ENCODE measurements at regions not wholly inside any gene's neighbourhood (a gene's known extent, or its start where the extent isn't known, plus 50 kb on each side); places are given as distances from the start of the nearest gene placed in this dataset.

DNA sequence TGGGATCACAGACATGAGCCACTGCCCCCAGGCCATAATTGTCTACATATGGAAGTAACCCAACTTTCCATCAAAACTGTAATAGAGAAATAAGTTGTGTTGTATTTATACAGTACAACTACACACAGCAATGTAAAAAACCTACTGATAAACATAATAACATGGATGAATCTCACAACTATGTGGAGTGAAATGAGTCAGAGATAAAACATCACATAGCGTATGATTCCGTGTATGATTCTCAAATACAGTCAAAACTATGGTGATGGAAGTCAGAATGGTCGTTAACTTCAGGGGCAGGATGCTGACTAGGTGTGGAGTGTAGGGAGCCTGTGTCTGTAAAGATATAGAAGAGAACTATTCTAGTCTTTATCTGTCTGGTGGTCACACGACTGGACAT lies 332.7 kb upstream of the SLCO3A1 start:
- Histone ChIP-seq H3K27ac (ENCODE audit: low read depth in 2 of 2, low read length in 1 of 2) (no peak overlapping the region), H2AFZ (ENCODE audit: low read depth) (no peak overlapping the region), H3K4me2 (no peak overlapping the region), H4K20me1 (ENCODE audit: insufficient read depth) (no peaks in the 10 kb centered on the region), H3K27me3 (ENCODE audit: insufficient read depth) (no peaks in the 10 kb centered on the region), H3K9me2 (no peaks in the 10 kb centered on the region), H3F3A (replicated peaks; ENCODE audit: insufficient read depth) (peaks cover 12% of the 10 kb centered on the region), H3K4me3 (ENCODE audit: low read depth in 2 of 2, low read length in 1 of 2) (no peak overlapping the region), H3K9ac (no peak overlapping the region), H3K36me3 (replicated peaks in 1 of 2; ENCODE audit: control insufficient read depth in 1 of 2, insufficient read depth in 2 of 2, low read length in 1 of 2) (no peaks in the 10 kb centered on the region), H3K4me1 (ENCODE audit: control insufficient read depth in 1 of 2, insufficient read depth in 2 of 2, low read depth in 1 of 2, low read length in 1 of 2) (peaks cover 0 to 12% of the 10 kb centered on the region in 2 experiments; a peak in 2 of 4 replicates), H3K9me3 (no peaks in the 10 kb centered on the region), H3K79me2 (ENCODE audit: insufficient read depth) (no peaks in the 10 kb centered on the region)
- no peak for TF ChIP-seq EP300 (IDR thresholded peaks at IDR 0.05; ENCODE audit: borderline replicate concordance in 1 of 2, low read depth in 1 of 2, low read length in 1 of 2)
- no peak for TF ChIP-seq POLR2AphosphoS5 (IDR thresholded peaks at IDR 0.05; ENCODE audit: low read depth, low read length)
- no peak for TF ChIP-seq FOXM1 (IDR thresholded peaks at IDR 0.05; ENCODE audit: low read depth)
- no peak for TF ChIP-seq RAD21 (IDR thresholded peaks at IDR 0.05; ENCODE audit: low read length)
- TF ChIP-seq TCF12 (IDR thresholded peaks at IDR 0.05): no peak
- TF ChIP-seq, protein P1, sequence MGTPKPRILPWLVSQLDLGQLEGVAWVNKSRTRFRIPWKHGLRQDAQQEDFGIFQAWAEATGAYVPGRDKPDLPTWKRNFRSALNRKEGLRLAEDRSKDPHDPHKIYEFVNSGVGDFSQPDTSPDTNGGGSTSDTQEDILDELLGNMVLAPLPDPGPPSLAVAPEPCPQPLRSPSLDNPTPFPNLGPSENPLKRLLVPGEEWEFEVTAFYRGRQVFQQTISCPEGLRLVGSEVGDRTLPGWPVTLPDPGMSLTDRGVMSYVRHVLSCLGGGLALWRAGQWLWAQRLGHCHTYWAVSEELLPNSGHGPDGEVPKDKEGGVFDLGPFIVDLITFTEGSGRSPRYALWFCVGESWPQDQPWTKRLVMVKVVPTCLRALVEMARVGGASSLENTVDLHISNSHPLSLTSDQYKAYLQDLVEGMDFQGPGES (IDR thresholded peaks at IDR 0.05; ENCODE audit: low read depth, low read length): no peak
- no peak for TF ChIP-seq GABPA (IDR thresholded peaks at IDR 0.05; ENCODE audit: low read depth)
- TF ChIP-seq, protein P2, sequence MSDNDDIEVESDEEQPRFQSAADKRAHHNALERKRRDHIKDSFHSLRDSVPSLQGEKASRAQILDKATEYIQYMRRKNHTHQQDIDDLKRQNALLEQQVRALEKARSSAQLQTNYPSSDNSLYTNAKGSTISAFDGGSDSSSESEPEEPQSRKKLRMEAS (IDR thresholded peaks at IDR 0.05; ENCODE audit: low read depth): no peak
- TF ChIP-seq FOXJ3 (CRISPR knock-in tag; IDR thresholded peaks at IDR 0.05): no peak
- TF ChIP-seq TEAD4 (IDR thresholded peaks at IDR 0.05; ENCODE audit: borderline replicate concordance, insufficient read depth): no peak
- TF ChIP-seq, protein P3, sequence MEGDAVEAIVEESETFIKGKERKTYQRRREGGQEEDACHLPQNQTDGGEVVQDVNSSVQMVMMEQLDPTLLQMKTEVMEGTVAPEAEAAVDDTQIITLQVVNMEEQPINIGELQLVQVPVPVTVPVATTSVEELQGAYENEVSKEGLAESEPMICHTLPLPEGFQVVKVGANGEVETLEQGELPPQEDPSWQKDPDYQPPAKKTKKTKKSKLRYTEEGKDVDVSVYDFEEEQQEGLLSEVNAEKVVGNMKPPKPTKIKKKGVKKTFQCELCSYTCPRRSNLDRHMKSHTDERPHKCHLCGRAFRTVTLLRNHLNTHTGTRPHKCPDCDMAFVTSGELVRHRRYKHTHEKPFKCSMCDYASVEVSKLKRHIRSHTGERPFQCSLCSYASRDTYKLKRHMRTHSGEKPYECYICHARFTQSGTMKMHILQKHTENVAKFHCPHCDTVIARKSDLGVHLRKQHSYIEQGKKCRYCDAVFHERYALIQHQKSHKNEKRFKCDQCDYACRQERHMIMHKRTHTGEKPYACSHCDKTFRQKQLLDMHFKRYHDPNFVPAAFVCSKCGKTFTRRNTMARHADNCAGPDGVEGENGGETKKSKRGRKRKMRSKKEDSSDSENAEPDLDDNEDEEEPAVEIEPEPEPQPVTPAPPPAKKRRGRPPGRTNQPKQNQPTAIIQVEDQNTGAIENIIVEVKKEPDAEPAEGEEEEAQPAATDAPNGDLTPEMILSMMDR (IDR thresholded peaks at IDR 0.05): no peak
- no peak for TF ChIP-seq RCOR1 (IDR thresholded peaks at IDR 0.05; ENCODE audit: low read length)
- TF ChIP-seq, protein P4, sequence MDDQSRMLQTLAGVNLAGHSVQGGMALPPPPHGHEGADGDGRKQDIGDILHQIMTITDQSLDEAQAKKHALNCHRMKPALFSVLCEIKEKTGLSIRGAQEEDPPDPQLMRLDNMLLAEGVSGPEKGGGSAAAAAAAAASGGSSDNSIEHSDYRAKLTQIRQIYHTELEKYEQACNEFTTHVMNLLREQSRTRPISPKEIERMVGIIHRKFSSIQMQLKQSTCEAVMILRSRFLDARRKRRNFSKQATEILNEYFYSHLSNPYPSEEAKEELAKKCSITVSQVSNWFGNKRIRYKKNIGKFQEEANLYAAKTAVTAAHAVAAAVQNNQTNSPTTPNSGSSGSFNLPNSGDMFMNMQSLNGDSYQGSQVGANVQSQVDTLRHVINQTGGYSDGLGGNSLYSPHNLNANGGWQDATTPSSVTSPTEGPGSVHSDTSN (IDR thresholded peaks at IDR 0.05): no peak
- TF ChIP-seq, protein P5, sequence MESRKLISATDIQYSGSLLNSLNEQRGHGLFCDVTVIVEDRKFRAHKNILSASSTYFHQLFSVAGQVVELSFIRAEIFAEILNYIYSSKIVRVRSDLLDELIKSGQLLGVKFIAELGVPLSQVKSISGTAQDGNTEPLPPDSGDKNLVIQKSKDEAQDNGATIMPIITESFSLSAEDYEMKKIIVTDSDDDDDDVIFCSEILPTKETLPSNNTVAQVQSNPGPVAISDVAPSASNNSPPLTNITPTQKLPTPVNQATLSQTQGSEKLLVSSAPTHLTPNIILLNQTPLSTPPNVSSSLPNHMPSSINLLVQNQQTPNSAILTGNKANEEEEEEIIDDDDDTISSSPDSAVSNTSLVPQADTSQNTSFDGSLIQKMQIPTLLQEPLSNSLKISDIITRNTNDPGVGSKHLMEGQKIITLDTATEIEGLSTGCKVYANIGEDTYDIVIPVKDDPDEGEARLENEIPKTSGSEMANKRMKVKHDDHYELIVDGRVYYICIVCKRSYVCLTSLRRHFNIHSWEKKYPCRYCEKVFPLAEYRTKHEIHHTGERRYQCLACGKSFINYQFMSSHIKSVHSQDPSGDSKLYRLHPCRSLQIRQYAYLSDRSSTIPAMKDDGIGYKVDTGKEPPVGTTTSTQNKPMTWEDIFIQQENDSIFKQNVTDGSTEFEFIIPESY (IDR thresholded peaks at IDR 0.05; ENCODE audit: borderline replicate concordance, low read depth): no peak
- no peak for TF ChIP-seq FOSL2 (IDR thresholded peaks at IDR 0.05; ENCODE audit: borderline replicate concordance, low read depth)
- TF ChIP-seq, protein P6, sequence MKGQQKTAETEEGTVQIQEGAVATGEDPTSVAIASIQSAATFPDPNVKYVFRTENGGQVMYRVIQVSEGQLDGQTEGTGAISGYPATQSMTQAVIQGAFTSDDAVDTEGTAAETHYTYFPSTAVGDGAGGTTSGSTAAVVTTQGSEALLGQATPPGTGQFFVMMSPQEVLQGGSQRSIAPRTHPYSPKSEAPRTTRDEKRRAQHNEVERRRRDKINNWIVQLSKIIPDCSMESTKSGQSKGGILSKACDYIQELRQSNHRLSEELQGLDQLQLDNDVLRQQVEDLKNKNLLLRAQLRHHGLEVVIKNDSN (IDR thresholded peaks at IDR 0.05; ENCODE audit: borderline replicate concordance, low read depth): no peak
- no peak for TF ChIP-seq EZH2phosphoT487 (IDR thresholded peaks at IDR 0.05; ENCODE audit: borderline replicate concordance, low read depth)
- TF ChIP-seq GATA2 (CRISPR knock-in tag; IDR thresholded peaks at IDR 0.05): no peak
- TF ChIP-seq RFX5 (IDR thresholded peaks at IDR 0.05; ENCODE audit: low read length): no peak
- TF ChIP-seq CHD2 (IDR thresholded peaks at IDR 0.05; ENCODE audit: low read length, partially characterized antibody): no peak
- ChIA-PET CTCF (interaction anchor here (0.7 to 2.4 kb wide), 6 partner anchors 15 to 223 kb away, joined by 3 to 11 read pairs (median 4); no protein-coding TSS in a partner anchor), POLR2A (no interaction called here)
- no peak for DNase-seq
- WGBS (ENCODE audit: low lambda C conversion rate): 56% methylated on average over 4 of the region's 4 CpGs
